GM12801 (cell line): ENCODE measurements at regions not wholly inside any gene's neighbourhood (a gene's known extent, or its start where the extent isn't known, plus 50 kb on each side); places are given as distances from the start of the nearest gene placed in this dataset.

Experiments
- TF ChIP-seq, protein P1 (sequence below): IDR thresholded peaks from one replicate; pipeline ENCODE4 v1.5.1; 2011; ENCODE audit warnings: control low read depth; ENCODE audit not compliant: insufficient read length; ENCODE audit errors: extremely low read depth

GRCh38 chr20:39876976-39877635 lies 811.9 kb downstream of the MAFB start:
- TF ChIP-seq, protein P1, sequence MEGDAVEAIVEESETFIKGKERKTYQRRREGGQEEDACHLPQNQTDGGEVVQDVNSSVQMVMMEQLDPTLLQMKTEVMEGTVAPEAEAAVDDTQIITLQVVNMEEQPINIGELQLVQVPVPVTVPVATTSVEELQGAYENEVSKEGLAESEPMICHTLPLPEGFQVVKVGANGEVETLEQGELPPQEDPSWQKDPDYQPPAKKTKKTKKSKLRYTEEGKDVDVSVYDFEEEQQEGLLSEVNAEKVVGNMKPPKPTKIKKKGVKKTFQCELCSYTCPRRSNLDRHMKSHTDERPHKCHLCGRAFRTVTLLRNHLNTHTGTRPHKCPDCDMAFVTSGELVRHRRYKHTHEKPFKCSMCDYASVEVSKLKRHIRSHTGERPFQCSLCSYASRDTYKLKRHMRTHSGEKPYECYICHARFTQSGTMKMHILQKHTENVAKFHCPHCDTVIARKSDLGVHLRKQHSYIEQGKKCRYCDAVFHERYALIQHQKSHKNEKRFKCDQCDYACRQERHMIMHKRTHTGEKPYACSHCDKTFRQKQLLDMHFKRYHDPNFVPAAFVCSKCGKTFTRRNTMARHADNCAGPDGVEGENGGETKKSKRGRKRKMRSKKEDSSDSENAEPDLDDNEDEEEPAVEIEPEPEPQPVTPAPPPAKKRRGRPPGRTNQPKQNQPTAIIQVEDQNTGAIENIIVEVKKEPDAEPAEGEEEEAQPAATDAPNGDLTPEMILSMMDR, result no peak

GRCh38 chr20:39875492-39876110 lies 813.4 kb downstream of the MAFB start:
- TF ChIP-seq, protein P1, result no peak

GRCh38 chr20:39874049-39874893 lies 814.8 kb downstream of the MAFB start:
- TF ChIP-seq, protein P1, result peak; percentile 2

DNA sequence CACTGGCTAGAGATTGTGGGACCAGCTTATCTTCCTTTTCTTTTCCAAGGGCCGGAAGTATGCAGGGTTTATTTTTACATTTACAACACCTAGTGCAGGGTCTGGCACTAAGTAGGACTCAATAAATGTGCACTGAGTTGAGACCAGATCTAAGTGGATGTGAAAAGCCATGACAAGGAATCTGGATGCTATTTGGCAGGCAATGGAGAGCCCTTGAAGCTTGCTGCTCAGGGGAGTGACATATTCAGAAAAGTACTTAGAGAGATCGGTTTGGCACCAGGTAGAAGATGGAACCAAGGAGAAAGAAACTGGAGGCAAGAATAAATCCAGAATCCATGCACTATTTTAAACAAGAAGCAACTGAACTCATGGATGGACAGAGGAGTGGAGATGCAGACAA lies 815.8 kb downstream of the MAFB start:
- TF ChIP-seq, protein P1, result no peak

GRCh38 chr20:39871013-39871412 lies 818.0 kb downstream of the MAFB start:
- TF ChIP-seq, protein P1, result no peak

- TF ChIP-seq, protein P1, result no peak
These were observed 823.6 kb downstream of the MAFB start for GRCh38 chr20:39865446-39865845.

DNA sequence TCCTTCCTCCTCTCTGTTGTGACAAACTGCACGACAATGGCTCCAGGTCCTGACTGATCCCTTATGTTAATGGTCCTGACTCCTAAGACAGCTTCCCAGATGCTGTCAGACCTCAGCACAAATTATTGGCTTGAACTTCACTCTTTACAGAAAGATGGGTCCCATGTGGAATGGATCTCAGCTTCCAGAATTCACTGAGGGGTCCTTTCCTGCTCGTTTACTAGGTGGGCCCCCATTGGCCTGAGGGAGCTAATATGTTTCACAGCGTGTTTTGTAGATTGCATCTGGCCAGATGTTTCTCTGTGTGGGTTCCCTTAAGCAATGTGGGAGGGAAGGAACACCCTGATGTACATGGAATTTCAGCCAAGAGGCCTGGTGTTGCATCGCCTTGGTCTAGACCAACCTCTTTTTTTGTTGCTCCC lies 826.6 kb downstream of the MAFB start:
- TF ChIP-seq, protein P1, result no peak
